Astrocyte of the spinal cord (primary cell): ENCODE measurements at regions not wholly inside any gene's neighbourhood (a gene's known extent, or its start where the extent isn't known, plus 50 kb on each side); places are given as distances from the start of the nearest gene placed in this dataset.

Experiments
- DNase-seq: peaks from one replicate; pipeline ENCODE4 v3.0.0; 2011; ENCODE audit warnings: low read depth, low spot score
- H3K4me3 ChIP-seq: 2 replicates; pipeline ENCODE4 v1.5.1; 2011; ENCODE audit warnings: low read depth, mild to moderate bottlenecking, low read length, moderate library complexity
- CTCF ChIP-seq: IDR thresholded peaks from 2 replicates; pipeline ENCODE4 v1.5.1; 2012; ENCODE audit warnings: low read depth, mild to moderate bottlenecking, low read length, inconsistent platforms
- in situ Hi-C: cut with HindIII; loops from 2 replicates; pipeline ENCODE4 v1.10.0; 2017; ENCODE audit warnings: low sequenced_read_pairs

GRCh38 chr10:81008726-81009125 lies 471.0 kb downstream of the SH2D4B start:
- in situ Hi-C loops: no loop called here
- no peak overlapping the region for H3K4me3 ChIP-seq
- no peak for TF ChIP-seq CTCF
- no peak for DNase-seq

- in situ Hi-C loops: no loop called here
- no peak for DNase-seq
- H3K4me3 ChIP-seq: no peak overlapping the region
- no peak for TF ChIP-seq CTCF
Measured at GRCh38 chr10:81009296-81009695, 471.6 kb downstream of the SH2D4B start.

- no peak overlapping the region for H3K4me3 ChIP-seq
- DNase-seq: no peak
- no peak for TF ChIP-seq CTCF
- in situ Hi-C loops: no loop called here
Measured at GRCh38 chr10:81013771-81014170, 476.1 kb downstream of the SH2D4B start.

GRCh38 chr10:81019029-81019890 lies 481.6 kb downstream of the SH2D4B start:
- peak; percentile 54 for DNase-seq
- peak; percentile 84 for TF ChIP-seq CTCF
- in situ Hi-C loops: no loop called here
- no peak overlapping the region for H3K4me3 ChIP-seq

GRCh38 chr10:81021428-81022129 lies 483.9 kb downstream of the SH2D4B start:
- no peak for DNase-seq
- H3K4me3 ChIP-seq: no peak overlapping the region
- no peak for TF ChIP-seq CTCF
- in situ Hi-C loops: no loop called here

GRCh38 chr10:81026591-81026990 lies 488.9 kb downstream of the SH2D4B start:
- H3K4me3 ChIP-seq: no peak overlapping the region
- TF ChIP-seq CTCF: no peak
- DNase-seq: peak; percentile 22
- in situ Hi-C loops: no loop called here
